Natural killer cell (primary cell): ENCODE measurements at regions not wholly inside any gene's neighbourhood (a gene's known extent, or its start where the extent isn't known, plus 50 kb on each side); places are given as distances from the start of the nearest gene placed in this dataset.

Experiments
- ATAC-seq, 3 donors: fragments of 150-1000 bp in 2 of 3; fragments of 200-7000 bp in 1 of 3; cut with Tn5 transposase; 1 replicate in 1 of 3; 2 replicates in 2 of 3; pipeline ENCODE4 v1.10.0; 2021; ENCODE audit warnings: mild to moderate bottlenecking in 2 of 3, moderate library complexity in 2 of 3
- DNase-seq, 2 donors: peaks; one replicate each; pipeline versions ENCODE4 v3.0.0 to v3.0.0-alpha.2; 2013 to 2021; ENCODE audit warnings: mixed read lengths in 1 of 2
- H3K27ac ChIP-seq: one replicate; pipeline ENCODE4 v1.5.1; 2013; ENCODE audit warnings: mild to moderate bottlenecking, low read length
- H3K27me3 ChIP-seq: one replicate; pipeline ENCODE4 v1.6.1; 2013; ENCODE audit warnings: low read length; ENCODE audit not compliant: control insufficient read depth, insufficient read depth
- H3K36me3 ChIP-seq: one replicate; pipeline ENCODE4 v1.6.1; 2013; ENCODE audit warnings: low read length; ENCODE audit not compliant: control insufficient read depth, insufficient read depth
- H3K4me1 ChIP-seq: one replicate; pipeline ENCODE4 v1.6.1; 2013; ENCODE audit warnings: low read length; ENCODE audit not compliant: control insufficient read depth, insufficient read depth
- H3K4me3 ChIP-seq: one replicate; pipeline ENCODE4 v1.5.1; 2013; ENCODE audit warnings: low read length
- H3K9me3 ChIP-seq: one replicate; pipeline ENCODE4 v1.6.1; 2013; ENCODE audit warnings: low read length; ENCODE audit not compliant: control insufficient read depth, insufficient read depth
- H3K27ac Mint-ChIP-seq, 2 donors: one replicate each; pipeline ENCODE4 v1.8.0; 2022; ENCODE audit warnings: mild to moderate bottlenecking in 2 of 2, mixed read lengths in 2 of 2, moderate library complexity in 1 of 2
- H3K27me3 Mint-ChIP-seq, 2 donors: one replicate each; pipeline ENCODE4 v1.8.0; 2022; ENCODE audit warnings: low read depth in 2 of 2, mixed read lengths in 2 of 2
- H3K36me3 Mint-ChIP-seq: one replicate; pipeline ENCODE4 v1.8.0; 2022; ENCODE audit warnings: mixed read lengths
- H3K4me1 Mint-ChIP-seq, 2 donors: one replicate each; pipeline ENCODE4 v1.8.0; 2022; ENCODE audit warnings: mixed read lengths in 2 of 2
- H3K4me3 Mint-ChIP-seq: one replicate; pipeline ENCODE4 v1.8.0; 2022; ENCODE audit warnings: mild to moderate bottlenecking, moderate library complexity, mixed read lengths
- H3K9me3 Mint-ChIP-seq, 2 donors: one replicate each; pipeline ENCODE4 v1.8.0; 2022; ENCODE audit warnings: mixed read lengths in 2 of 2
- WGBS: methylation state at CpG from one replicate; pipeline ENCODE4 v1.1.7; 2013; ENCODE audit warnings: missing lambda C conversion rate; ENCODE audit not compliant: insufficient coverage; 5-methylcytosine and 5-hydroxymethylcytosine counted together
- intact Hi-C: fragments of 100-400 bp; cut with micrococcal nuclease; formaldehyde crosslinking; loops from one replicate; pipeline ENCODE4 v1.14.2; 2022
- TF ChIP-seq, protein P1 (sequence below): fragments of 200-600 bp; IDR thresholded peaks from one replicate; pipeline ENCODE4 v1.8.0; 2022; ENCODE audit warnings: antibody characterized with exemption

DNA sequence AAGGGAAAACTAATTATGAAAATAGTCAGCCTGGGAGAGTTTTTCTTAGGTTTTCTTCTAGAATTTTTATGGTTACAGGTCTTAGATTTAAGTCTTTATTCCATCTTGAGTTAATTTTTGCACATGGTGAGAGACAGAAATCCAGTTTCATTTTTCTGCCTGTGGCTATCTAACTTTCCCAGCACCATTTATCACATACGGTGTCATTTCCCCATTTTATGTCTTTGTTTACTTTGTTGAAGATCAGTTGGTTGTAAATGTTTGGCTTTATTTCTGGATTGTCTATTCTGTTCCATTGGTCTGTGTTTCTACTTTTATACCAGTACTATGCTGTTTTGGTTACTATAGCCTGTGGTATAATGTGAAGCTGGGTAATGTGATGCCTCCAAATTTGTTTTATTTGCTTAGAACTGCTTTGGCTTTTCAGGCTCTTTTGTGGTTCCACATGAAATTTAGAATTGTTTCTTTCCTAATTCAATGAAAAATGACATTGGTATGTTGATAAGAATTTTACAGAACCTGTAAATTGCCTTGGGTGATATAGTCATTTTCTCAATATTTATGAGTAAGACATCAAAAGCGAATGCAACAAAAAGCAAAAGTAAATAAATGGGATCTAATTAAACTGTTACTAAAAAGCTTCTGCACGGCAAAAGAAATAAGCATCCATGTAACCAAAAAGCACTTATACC is 146.1 kb upstream of the NOL4 start:
- H3K27me3 ChIP-seq, result no peaks in the 10 kb centered on the region
- no peaks in the 10 kb centered on the region for H3K36me3 Mint-ChIP-seq
- no peaks in the 10 kb centered on the region for H3K27me3 Mint-ChIP-seq
- H3K36me3 ChIP-seq, result no peaks in the 10 kb centered on the region
- no CpG with 5 or more reads among the region's 3 CpGs for WGBS
- no peaks in the 10 kb centered on the region for H3K4me1 Mint-ChIP-seq
- ATAC-seq (no peak), DNase-seq (no peak)
- H3K4me3 Mint-ChIP-seq, result no peak overlapping the region
- H3K27ac Mint-ChIP-seq, result no peak overlapping the region
- no peaks in the 10 kb centered on the region for H3K9me3 ChIP-seq
- intact Hi-C loops, result no loop called here
- no peak overlapping the region for H3K4me3 ChIP-seq
- no peaks in the 10 kb centered on the region for H3K4me1 ChIP-seq
- TF ChIP-seq, protein P1, sequence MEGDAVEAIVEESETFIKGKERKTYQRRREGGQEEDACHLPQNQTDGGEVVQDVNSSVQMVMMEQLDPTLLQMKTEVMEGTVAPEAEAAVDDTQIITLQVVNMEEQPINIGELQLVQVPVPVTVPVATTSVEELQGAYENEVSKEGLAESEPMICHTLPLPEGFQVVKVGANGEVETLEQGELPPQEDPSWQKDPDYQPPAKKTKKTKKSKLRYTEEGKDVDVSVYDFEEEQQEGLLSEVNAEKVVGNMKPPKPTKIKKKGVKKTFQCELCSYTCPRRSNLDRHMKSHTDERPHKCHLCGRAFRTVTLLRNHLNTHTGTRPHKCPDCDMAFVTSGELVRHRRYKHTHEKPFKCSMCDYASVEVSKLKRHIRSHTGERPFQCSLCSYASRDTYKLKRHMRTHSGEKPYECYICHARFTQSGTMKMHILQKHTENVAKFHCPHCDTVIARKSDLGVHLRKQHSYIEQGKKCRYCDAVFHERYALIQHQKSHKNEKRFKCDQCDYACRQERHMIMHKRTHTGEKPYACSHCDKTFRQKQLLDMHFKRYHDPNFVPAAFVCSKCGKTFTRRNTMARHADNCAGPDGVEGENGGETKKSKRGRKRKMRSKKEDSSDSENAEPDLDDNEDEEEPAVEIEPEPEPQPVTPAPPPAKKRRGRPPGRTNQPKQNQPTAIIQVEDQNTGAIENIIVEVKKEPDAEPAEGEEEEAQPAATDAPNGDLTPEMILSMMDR, result no peak
- peaks cover 10 to 11% of the 10 kb centered on the region in 2 donors for H3K9me3 Mint-ChIP-seq
- H3K27ac ChIP-seq, result no peak overlapping the region

DNA sequence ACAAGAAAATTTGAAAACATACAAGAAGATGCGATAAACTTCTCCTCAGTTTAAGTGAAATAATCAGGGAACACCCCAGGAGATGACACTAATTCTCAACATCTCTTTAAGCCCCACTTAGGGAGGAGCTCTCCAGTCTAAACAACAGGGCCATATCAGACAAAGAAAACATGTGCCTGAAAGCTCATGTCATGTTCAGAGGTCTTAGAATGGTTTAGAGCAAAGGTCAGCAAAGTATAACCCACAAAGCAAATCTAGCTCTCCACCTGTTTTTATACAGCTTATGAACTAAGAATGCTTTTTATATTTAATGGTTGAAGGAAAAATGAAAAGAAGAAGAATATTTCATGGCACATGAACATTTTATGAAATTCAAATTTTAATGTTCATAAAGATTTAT is 155.6 kb upstream of the NOL4 start:
- intact Hi-C loops, result no loop called here
- H3K36me3 ChIP-seq, result no peaks in the 10 kb centered on the region
- no peak overlapping the region for H3K4me3 Mint-ChIP-seq
- ATAC-seq (no peak), DNase-seq (no peak)
- no peaks in the 10 kb centered on the region for H3K27me3 ChIP-seq
- no peaks in the 10 kb centered on the region for H3K36me3 Mint-ChIP-seq
- peaks cover 6 to 21% of the 10 kb centered on the region in 2 donors for H3K9me3 Mint-ChIP-seq
- TF ChIP-seq, protein P1, result no peak
- H3K4me1 Mint-ChIP-seq, result no peaks in the 10 kb centered on the region
- WGBS, result 91% methylated on average over 1 of the region's 1 CpG
- no peak overlapping the region for H3K4me3 ChIP-seq
- no peaks in the 10 kb centered on the region for H3K9me3 ChIP-seq
- no peak overlapping the region for H3K27ac ChIP-seq
- no peak overlapping the region for H3K27ac Mint-ChIP-seq
- H3K27me3 Mint-ChIP-seq, result no peaks in the 10 kb centered on the region
- H3K4me1 ChIP-seq, result no peaks in the 10 kb centered on the region

DNA sequence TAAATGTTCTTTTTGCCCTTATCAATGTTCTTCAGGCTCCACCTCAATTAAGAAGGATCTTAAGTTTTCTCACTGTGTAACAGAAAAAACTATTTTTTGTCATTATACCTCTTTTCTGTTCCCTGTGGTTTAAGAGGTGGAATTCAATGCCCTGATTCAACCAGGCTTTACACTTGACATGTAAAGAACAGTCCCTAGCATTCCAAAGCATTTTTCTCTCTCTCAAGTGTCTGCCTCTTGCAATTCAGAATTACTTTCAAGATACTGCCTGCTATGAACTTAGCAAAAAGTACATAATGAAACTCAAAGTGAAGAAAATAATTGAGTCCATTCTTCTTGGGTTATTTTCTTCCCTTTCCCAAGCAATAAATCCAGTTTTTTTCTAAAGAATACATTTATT is 160.6 kb upstream of the NOL4 start:
- H3K27me3 Mint-ChIP-seq, result no peaks in the 10 kb centered on the region
- H3K9me3 Mint-ChIP-seq, result peaks cover 9 to 15% of the 10 kb centered on the region in 2 donors
- H3K4me1 ChIP-seq, result no peaks in the 10 kb centered on the region
- intact Hi-C loops, result no loop called here
- ATAC-seq (no peak), DNase-seq (no peak)
- TF ChIP-seq, protein P1, result no peak
- H3K9me3 ChIP-seq, result no peaks in the 10 kb centered on the region
- no peaks in the 10 kb centered on the region for H3K27me3 ChIP-seq
- no peaks in the 10 kb centered on the region for H3K36me3 ChIP-seq
- no peaks in the 10 kb centered on the region for H3K4me1 Mint-ChIP-seq
- H3K36me3 Mint-ChIP-seq, result no peaks in the 10 kb centered on the region
- no peak overlapping the region for H3K4me3 Mint-ChIP-seq
- H3K4me3 ChIP-seq, result no peak overlapping the region
- no peak overlapping the region for H3K27ac Mint-ChIP-seq
- H3K27ac ChIP-seq, result no peak overlapping the region

DNA sequence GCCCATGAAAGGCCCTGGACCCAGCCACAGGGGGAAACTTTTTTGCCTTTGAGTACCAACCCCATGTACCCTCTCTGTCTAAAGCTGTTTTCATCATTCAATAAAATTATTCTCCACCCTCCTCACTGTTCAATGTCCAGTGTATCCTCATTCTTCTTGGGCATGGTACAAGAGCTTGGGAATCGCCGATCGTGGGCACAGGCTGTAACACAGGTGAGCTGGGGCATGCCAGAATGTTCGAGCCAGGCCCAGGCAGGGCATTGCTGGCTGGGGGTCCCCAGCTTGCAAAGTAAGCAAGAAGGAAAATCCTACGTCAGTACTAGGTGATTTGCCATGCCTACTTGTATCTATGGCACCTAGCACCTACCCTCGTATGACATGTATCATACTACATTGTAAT is 162.1 kb upstream of the NOL4 start:
- Mint-ChIP-seq H3K36me3 (no peaks in the 10 kb centered on the region), H3K27me3 (no peaks in the 10 kb centered on the region), H3K9me3 (peaks cover 6 to 11% of the 10 kb centered on the region in 2 donors), H3K4me1 (no peaks in the 10 kb centered on the region), H3K27ac (no peak overlapping the region), H3K4me3 (no peak overlapping the region)
- no peaks in the 10 kb centered on the region for H3K4me1 ChIP-seq
- H3K9me3 ChIP-seq, result no peaks in the 10 kb centered on the region
- intact Hi-C loops, result no loop called here
- H3K36me3 ChIP-seq, result no peaks in the 10 kb centered on the region
- H3K4me3 ChIP-seq, result no peak overlapping the region
- TF ChIP-seq, protein P1, result no peak
- H3K27ac ChIP-seq, result no peak overlapping the region
- DNase-seq, result no peak
- ATAC-seq, result no peak
- WGBS, result 86% methylated on average over 6 of the region's 6 CpGs
- no peaks in the 10 kb centered on the region for H3K27me3 ChIP-seq
